Ishikawa (cell line): ENCODE measurements at regions not wholly inside any gene's neighbourhood (a gene's known extent, or its start where the extent isn't known, plus 50 kb on each side); places are given as distances from the start of the nearest gene placed in this dataset.

Experiments used
- CREB1 ChIP-seq: IDR thresholded peaks from 2 replicates; pipeline ENCODE4 v1.6.1; 2012; ENCODE audit warnings: low read depth
- EP300 ChIP-seq: IDR thresholded peaks from 2 replicates; pipeline ENCODE4 v1.6.1; 2012; ENCODE audit warnings: borderline replicate concordance
- MAX ChIP-seq: IDR thresholded peaks from 2 replicates; pipeline ENCODE4 v1.6.1; 2012
- RAD21 ChIP-seq: IDR thresholded peaks from 2 replicates; pipeline ENCODE4 v1.6.1; 2012; ENCODE audit warnings: low read depth
- TAF1 ChIP-seq: IDR thresholded peaks from 2 replicates; pipeline ENCODE4 v1.6.1; 2012; ENCODE audit warnings: low read depth, mild to moderate bottlenecking
- TCF12 ChIP-seq: IDR thresholded peaks from 2 replicates; pipeline ENCODE4 v1.6.1; 2012; ENCODE audit warnings: low read depth
- YY1 ChIP-seq: IDR thresholded peaks from 2 replicates; pipeline ENCODE4 v1.6.1; 2012; ENCODE audit warnings: low read depth
- ZBTB7A ChIP-seq: IDR thresholded peaks from 2 replicates; pipeline ENCODE4 v1.6.1; 2012; ENCODE audit warnings: low read depth

GRCh38 chr18:77906103-77906892 is 656.6 kb downstream of the GALR1 start:
- TF ChIP-seq EP300 (no peak), TAF1 (no peak), ZBTB7A (no peak), RAD21 (no peak), MAX (no peak), YY1 (no peak), CREB1 (no peak), TCF12 (no peak)
